ENCODE measurements at regions not wholly inside any gene's neighbourhood (a gene's known extent, or its start where the extent isn't known, plus 50 kb on each side); places are given as distances from the start of the nearest gene placed in this dataset.
A peak's percentile ranks its signal among the peaks of the same experiment; 100 is the strongest.
"Not testable (repeated sequence)": the region's sequence is repeated elsewhere in the genome, so short reads cannot be mapped to it uniquely, and the experiment has no call there.

GRCh38 chr10:47711428-47711827 is 52.0 kb downstream of the SYT15B start:
- not testable (repeated sequence) for H3K4me1 ChIP-seq; H3K4me3 ChIP-seq (ENCODE audit: low read depth, low read length); DNase-seq; H3K27me3 ChIP-seq; H3K9me3 ChIP-seq; H3K36me3 ChIP-seq

- not testable (repeated sequence) for DNase-seq; H3K36me3 ChIP-seq; H3K9me3 ChIP-seq; H3K4me3 ChIP-seq (ENCODE audit: low read depth, low read length); H3K27me3 ChIP-seq; H3K4me1 ChIP-seq
Measured at GRCh38 chr10:47710443-47710842, 52.9 kb downstream of the SYT15B start.

DNA sequence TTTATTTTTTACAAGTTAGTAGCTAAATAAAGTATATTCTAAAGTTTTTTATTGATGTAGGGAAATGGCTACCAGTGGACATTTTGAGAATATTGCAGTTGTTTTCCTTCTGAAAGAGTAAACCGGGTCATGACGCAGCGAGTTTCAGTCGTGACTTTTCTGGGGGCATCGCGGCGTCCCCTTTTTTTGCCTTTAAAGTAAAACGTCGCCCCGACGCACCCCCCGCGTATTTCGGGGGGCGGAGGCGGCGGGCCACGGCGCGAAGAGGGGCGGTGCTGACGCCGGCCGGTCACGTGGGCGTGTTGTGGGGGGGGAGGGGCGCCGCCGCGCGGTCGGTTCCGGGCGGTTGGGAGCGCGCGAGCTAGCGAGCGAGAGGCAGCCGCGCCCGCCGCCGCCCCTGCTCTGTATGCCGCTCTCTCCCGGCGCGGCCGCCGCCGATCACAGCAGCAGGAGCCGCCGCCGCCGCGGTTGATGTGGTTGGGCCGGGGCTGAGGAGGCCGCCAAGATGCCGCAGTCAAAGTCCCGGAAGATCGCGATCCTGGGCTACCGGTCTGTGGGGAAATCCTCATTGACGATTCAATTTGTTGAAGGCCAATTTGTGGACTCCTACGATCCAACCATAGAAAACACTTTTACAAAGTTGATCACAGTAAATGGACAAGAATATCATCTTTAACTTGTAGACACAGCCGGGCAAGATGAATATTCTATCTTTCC is 57.5 kb downstream of the SYT15B start:
- not testable (repeated sequence) for H3K36me3 ChIP-seq, H3K27me3 ChIP-seq, H3K4me1 ChIP-seq, H3K9me3 ChIP-seq
- peak; percentile 68 for DNase-seq
- H3K4me3 ChIP-seq (ENCODE audit: low read depth, low read length), result peak overlapping the region; percentile 29

- H3K4me3 ChIP-seq (ENCODE audit: low read depth, low read length); H3K36me3 ChIP-seq; H3K4me1 ChIP-seq; H3K27me3 ChIP-seq; DNase-seq; H3K9me3 ChIP-seq: not testable (repeated sequence)
Measured at GRCh38 chr10:47701285-47701684, 62.1 kb downstream of the SYT15B start.

DNA sequence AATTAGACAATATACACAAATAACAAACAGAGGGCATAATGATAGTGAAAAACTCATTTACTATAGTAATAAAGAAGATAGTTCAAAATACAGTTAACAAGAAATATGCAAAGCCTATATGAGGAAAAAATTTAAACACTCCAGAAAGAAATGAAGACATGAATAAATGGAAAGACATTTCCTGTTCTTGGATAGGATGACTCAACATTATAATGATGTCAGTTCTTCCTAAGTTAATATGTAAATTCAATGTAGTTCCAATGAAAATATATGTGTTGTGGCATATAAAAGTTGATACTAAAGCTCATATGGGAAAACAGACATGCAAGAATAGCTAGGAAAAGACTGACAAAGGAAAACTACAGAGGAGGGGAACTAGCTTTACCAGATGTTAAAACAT is 63.5 kb downstream of the SYT15B start:
- H3K4me3 ChIP-seq (ENCODE audit: low read depth, low read length); H3K36me3 ChIP-seq; DNase-seq; H3K27me3 ChIP-seq; H3K4me1 ChIP-seq; H3K9me3 ChIP-seq: not testable (repeated sequence)

DNA sequence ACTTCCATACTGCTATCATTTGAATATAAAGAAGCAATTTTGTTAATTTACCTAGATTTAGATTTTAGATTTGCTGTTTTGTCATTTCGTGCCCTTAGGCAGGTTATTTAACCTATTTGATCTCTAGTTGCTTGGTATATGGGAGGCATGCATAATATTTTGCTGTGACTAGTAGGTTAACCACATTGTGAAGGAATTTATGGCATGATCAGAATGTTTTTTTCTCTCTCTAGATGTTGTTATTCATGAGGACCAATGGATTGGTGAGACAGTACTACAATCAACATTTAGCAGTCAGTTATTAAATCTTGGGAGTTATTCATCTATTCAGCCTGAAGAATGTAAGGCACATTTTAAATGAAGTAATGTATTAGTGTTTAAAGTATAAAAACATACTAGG is 67.2 kb downstream of the SYT15B start:
- not testable (repeated sequence) for H3K36me3 ChIP-seq; H3K4me3 ChIP-seq (ENCODE audit: low read depth, low read length); H3K27me3 ChIP-seq; H3K4me1 ChIP-seq; DNase-seq; H3K9me3 ChIP-seq

DNA sequence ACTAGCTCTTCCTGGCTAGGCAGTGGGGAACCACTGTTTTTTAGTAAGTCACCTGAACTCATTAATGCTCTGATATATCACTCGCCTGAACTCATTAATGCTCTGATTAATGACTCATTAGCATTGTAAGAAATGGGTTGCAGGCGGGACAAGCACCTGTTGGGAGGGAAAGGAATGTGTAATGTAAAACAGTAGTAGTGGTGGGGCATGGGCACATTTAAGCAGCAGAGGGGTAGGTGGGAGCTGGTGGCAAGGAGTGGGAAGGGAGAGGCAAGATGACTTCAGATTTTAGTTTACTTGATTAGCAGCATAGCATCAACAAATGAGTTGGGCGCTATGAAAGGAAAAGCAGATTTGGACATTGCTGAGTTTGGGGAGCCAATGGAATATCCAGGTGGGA is 68.2 kb downstream of the SYT15B start:
- not testable (repeated sequence) for H3K4me1 ChIP-seq; H3K9me3 ChIP-seq; DNase-seq; H3K27me3 ChIP-seq; H3K36me3 ChIP-seq; H3K4me3 ChIP-seq (ENCODE audit: low read depth, low read length)

DNA sequence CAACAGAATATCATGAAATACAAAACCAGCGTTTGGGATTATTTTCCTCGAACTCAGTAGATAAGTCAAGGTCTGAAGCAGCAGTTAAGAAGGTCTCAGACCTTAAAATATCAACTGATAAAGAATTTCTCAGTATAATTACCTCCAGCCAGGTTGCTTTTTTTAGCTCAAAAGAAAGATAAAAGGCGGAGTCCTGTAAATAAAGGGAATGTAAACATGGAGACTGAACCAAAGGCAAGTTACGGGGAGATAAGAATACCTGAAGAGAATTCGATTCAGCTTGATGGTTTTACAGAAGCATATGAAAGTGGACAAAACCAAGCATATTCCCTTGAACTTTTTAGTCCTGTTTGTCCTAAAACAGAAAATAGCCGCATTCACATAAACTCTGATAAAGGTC is 73.1 kb downstream of the SYT15B start:
- H3K4me1 ChIP-seq; H3K9me3 ChIP-seq; H3K4me3 ChIP-seq (ENCODE audit: low read depth, low read length); DNase-seq; H3K27me3 ChIP-seq; H3K36me3 ChIP-seq: not testable (repeated sequence)

GRCh38 chr10:47683826-47684475 is 79.4 kb downstream of the SYT15B start:
- not testable (repeated sequence) for H3K9me3 ChIP-seq; H3K4me3 ChIP-seq (ENCODE audit: low read depth, low read length); DNase-seq; H3K4me1 ChIP-seq; H3K36me3 ChIP-seq; H3K27me3 ChIP-seq

DNA sequence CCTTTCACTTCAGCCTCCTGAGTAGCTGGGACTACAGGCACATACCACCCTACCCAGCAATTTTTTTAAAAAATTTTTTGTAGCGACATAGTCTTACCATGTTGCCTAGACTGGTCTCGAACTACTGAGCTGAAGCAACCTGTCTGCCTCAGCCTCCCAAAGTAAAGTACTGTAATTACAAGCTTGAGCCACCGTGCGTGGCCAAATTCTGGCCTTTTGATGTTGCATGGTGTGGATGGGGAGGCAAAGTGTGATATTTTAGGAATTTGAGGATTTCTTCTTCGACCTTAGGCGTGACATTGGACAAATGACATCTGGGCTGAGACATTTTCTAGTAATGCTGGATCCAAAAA is 81.8 kb downstream of the SYT15B start:
- H3K4me3 ChIP-seq (ENCODE audit: low read depth, low read length); H3K36me3 ChIP-seq; H3K4me1 ChIP-seq; H3K9me3 ChIP-seq; H3K27me3 ChIP-seq; DNase-seq: not testable (repeated sequence)

- DNase-seq; H3K4me1 ChIP-seq; H3K36me3 ChIP-seq; H3K27me3 ChIP-seq; H3K4me3 ChIP-seq (ENCODE audit: low read depth, low read length); H3K9me3 ChIP-seq: not testable (repeated sequence)
Measured at GRCh38 chr10:47680848-47681637, 82.3 kb downstream of the SYT15B start.

DNA sequence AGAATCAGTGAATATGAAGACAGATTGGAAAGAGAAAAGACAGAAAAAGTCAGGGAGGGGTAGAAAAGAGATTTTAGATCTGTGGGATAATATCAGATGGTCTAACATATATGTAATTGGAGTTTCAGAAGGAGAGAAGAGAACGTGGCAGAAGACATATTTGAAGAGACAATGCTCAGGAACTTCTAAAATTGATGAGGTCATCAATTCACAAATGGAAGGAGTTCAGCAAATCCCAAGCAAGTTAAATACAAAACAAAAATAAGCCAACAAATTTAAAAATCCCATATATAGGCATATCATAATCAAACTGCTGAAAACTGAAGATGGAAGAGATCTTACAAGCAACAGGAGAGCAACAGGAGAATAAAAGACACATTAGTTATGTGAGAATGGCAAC is 87.3 kb downstream of the SYT15B start:
- H3K4me1 ChIP-seq; H3K9me3 ChIP-seq; H3K27me3 ChIP-seq; H3K4me3 ChIP-seq (ENCODE audit: low read depth, low read length); DNase-seq; H3K36me3 ChIP-seq: not testable (repeated sequence)

GRCh38 chr10:47675577-47675976 is 87.8 kb downstream of the SYT15B start:
- H3K4me1 ChIP-seq; DNase-seq; H3K9me3 ChIP-seq; H3K36me3 ChIP-seq; H3K27me3 ChIP-seq; H3K4me3 ChIP-seq (ENCODE audit: low read depth, low read length): not testable (repeated sequence)

GRCh38 chr10:47673128-47673527 is 90.3 kb downstream of the SYT15B start:
- H3K27me3 ChIP-seq; H3K4me3 ChIP-seq (ENCODE audit: low read depth, low read length); DNase-seq; H3K4me1 ChIP-seq; H3K9me3 ChIP-seq; H3K36me3 ChIP-seq: not testable (repeated sequence)

DNA sequence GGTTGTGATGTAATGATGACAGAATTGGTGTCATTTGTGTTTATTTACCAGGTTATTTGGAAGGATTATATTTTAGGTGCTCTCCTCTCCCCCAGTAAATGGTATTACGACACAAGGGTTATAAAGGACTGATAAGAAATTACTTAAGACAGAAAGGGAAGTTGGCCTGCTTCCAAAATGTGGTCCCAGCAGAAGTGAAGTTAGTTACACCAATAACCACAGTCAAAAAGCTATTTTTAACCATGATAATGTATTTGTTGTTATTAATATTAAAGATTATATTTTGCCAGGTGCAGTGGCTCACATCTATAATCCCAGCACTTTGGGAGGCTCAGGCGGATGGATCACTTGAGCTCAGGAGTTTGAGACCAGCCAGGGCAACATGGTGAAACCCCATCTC is 92.5 kb downstream of the SYT15B start:
- H3K9me3 ChIP-seq; H3K4me1 ChIP-seq; DNase-seq; H3K4me3 ChIP-seq (ENCODE audit: low read depth, low read length); H3K36me3 ChIP-seq; H3K27me3 ChIP-seq: not testable (repeated sequence)

DNA sequence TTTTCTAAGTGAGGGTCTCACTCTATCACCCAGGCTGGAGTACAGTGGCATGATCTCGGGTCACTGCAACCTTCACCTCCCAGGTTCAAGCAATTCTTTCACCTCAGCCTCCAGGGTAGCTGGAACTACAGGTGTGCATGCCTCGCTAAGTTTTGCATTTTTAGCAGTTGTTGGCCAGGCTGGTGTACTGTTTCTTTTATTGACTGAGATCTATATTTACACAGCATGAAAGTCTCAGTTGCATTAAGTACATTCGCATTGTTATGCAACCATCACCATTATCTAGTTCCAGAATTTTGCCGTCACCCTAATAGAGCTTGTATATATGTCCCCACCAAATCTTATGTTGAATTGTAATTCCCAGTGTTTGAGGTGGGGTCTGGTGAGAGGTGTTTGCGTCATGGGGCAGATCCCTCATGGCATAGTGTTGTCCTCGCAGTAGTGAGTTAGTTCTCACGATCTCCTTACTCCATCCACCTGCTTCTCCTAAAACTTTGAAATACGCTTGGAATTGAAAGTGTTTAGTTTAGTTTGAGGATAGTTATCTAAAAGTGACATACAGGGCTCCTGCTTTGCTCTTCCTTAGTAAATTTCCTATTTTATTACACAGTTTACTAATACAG is 101.3 kb downstream of the SYT15B start:
- not testable (repeated sequence) for H3K27me3 ChIP-seq; DNase-seq; H3K36me3 ChIP-seq; H3K4me1 ChIP-seq; H3K9me3 ChIP-seq; H3K4me3 ChIP-seq (ENCODE audit: low read depth, low read length)

Measured in BE2C (cell line).